ENCODE measurements at regions not wholly inside any gene's neighbourhood (a gene's known extent, or its start where the extent isn't known, plus 50 kb on each side); places are given as distances from the start of the nearest gene placed in this dataset.

DNA sequence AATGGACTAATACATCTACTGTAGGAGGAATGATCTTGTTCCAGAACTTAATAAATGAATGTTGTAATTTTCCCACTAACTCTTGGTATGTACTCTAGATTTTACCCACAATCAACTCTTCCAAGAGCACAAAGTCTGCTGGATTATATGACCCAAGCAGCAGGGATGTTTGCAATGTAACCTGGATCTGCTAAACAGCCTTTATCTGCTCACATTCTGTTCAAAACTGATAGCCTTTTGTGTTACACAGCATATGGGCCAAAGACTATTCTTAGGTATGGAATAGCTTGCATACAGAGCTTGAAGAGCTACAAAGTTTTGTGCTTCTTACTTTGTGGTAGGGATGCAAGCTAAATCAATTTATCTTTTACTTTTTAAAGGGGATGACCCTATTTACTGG lies 213.7 kb upstream of the DCN start:
- DNase-seq (ENCODE audit: low spot score), result no peak

DNA sequence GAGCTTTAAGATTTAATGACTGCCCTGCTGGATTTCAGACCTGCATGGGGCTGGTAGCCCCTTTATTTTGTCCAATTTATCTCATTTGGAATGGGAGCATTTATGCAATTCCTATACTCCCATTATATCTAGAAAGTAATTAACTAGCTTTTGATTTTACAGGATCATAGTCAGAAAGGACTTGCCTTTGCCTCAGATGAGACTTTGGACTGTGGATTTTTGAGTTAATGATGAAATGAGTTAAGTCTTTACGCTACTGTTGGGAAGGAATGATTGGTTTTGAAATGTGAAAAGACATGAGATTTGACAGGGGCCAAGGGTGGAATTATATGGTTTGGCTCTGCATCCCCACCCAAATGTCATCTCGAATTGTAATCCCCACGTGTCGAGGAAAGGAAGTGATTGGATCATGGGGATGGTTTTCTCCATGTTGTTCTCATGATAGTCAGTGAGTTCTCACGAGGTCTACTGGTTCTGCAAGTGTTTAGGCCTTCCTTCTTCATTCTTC lies 213.1 kb upstream of the DCN start:
- no peak for DNase-seq (ENCODE audit: low spot score)

DNA sequence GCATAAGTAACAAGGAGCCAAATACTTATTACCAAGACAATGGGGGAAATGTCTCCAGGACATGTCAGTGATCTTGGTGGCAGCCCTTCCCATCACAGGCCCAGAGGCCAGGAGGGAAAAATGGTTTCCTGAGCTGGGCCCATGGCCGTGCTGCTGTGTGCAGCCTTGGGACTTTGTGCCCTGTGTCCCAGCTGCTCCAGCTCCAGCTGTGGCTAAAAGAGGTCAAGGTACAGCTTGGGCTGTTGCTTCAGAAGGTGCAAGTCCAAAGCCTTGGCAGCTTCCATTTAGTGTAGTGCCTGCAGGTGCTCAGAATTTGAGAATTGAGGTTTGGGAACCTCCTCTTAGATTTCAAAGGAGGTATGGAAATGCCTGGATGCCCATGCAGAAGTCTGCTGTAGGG lies 212.3 kb upstream of the DCN start:
- no peak for DNase-seq (ENCODE audit: low spot score)

DNA sequence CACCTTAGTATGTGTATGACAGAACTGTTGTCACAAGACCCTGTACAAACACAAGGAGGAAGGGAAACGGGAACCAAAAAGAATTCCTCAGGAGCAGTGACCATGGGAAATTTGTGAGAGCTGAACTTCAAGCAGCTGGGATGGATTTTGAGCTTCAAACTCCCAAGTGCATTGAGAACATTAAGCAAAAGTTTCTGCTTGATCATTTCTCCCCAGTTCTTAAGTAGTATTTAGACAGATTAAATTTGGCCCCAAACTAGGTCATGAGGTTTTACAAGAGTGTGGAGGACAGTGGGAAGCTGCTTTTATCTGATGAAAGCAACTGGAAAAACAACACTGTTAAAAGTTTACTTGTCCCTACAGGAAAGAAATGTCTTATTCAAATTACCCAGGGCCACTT lies 206.0 kb upstream of the DCN start:
- DNase-seq (ENCODE audit: low spot score), result no peak

DNA sequence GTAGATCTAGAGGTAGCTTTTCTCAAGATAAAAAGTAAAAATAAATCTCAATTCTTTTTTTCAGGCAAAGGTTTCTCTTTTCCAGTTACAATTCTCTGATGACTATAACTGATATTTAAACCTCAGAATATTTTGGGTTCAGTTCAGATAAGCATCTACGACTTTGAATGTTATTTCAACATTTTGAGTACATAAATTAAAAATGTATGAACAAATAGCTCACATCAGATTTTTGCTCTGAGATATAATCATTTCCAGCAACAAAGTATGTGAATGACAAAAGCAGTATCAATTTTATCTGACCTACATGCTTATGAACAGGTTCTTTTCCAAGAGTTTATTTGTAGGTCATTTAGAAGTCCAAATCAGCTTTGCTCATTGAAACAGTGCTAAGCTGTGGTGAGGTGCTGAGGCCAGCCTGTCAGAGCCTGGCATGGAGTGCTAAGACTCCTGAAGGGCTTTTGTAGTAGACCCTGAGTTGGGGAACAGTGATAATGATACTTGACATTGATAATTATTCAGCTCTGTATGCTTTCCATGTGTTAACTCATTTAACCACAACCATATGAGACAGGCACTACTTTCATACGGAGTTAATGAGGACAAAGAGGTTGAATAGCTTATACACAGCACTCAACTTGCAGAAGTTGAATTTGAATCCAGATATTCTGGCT lies 205.0 kb upstream of the DCN start:
- no peak for DNase-seq (ENCODE audit: low spot score)

DNA sequence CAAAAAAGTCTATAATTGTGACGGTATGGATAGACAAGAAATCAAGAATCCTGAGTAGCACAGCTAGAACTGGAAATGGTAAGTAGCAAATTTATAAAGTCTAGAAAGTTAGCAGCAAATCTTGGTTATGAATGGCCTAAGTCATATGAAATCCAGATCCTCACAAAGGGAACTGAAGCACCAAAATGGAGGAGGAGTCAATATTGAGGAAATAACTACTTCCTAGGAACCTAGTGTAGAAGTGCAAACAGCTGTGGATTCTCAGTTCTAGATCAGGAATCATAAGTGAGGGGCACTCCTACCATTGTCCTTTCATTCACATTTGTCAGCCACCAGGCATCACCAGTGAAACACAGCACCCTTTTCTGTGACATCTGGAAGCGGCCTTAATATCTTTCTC lies 202.2 kb upstream of the DCN start:
- no peak for DNase-seq (ENCODE audit: low spot score)

DNA sequence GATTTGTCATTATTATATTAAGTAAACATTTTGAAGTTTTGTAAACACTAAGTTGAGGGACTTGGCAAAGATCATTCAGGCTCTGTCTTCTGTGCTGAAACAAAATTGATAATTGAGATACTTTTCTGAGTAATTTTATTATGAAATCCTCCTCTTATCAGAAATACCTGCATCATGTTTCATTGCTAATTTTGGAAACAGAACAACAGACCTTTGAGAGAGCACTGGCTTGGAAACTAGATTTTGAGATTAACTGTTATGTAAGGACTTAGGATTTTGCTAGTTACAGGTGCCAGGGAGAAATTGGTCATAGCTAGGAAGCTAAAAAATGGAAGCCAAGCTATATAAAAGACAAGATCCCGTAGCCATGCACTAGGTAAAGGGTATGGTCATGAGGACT lies 201.7 kb upstream of the DCN start:
- DNase-seq (ENCODE audit: low spot score), result no peak

DNA sequence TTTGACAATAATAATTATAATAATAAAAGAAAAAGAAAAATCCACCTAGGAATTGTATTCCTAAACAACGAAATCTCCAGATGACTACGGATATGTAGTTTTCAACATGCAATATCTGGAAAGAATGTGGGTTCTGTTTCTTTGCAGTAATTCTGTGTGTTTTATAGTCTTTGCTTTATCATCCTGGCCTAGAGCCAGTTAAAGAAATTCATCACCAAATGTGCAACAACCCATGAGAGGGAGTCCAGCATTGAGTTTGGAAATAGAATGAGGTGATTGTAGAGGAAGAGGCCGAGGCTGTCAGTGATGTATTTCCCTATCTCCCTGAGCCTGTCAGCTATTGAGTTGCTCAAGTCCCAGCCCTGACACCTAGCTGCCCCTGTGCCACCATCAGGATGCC lies 200.5 kb upstream of the DCN start:
- DNase-seq (ENCODE audit: low spot score), result no peak

DNA sequence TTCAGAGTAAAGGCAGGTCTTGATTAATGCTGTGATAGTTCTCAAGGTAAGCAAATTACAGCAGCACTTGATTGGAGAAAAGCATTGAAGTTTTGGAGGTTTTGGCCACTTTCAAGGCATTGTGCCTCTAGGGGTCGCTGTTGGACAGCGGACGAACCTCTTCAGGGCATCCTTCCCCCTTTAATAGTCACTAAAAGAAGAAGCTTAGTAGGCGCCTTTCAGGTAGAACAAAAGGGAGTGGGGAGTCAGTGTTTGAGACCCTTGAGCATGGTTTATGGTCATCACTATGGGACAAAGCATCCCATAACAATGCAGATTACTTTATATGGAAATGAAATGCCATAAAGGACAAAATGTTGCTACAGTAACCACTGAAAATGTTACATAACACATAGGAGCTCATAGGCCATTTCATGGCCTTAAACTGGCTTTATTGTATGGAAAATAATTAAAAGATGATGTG lies 199.5 kb upstream of the DCN start:
- DNase-seq (ENCODE audit: low spot score), result peak; percentile 88

DNA sequence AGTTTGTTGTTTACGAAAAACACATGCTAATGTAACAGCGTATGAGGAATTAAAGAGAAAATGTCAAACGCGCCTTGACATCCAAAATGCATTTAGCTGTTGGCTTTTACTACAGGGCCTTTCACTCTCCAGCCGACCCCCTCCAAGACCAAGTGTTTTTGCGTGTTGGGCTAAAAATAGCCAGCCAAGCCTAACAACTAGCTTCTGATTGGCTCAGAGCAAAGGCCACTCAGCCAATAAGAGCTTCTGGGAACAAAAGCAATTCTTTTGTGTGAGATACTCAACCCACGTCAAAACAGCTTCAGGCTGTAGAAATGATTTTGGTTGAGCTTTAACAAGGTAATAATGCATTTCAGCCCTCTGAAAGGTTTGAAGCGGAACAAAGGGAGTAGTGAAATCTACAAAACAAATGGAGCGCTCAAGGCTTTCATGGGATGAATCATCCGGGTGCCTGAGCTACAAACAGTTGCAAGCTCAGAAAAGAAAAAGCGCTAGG lies 198.7 kb upstream of the DCN start:
- DNase-seq (ENCODE audit: low spot score), result peak; percentile 34

DNA sequence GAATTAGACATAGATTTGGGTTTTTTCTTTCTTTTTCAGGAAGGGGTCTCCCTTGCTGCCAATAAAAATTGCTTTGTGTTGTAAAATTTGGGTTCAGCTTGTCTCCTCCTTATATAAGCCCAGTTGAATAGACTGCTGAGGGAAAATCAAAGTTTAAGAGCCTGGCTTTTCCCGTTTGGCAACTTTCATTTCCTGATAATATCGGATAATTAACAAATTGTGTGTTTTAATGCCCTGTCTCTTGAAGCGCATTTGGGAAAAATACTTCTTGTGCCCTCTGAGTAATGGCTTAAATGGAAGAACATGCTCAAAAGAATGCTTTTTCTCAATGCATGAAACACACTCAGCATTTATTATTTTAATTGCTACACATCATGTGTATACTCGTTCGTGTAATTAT lies 198.0 kb upstream of the DCN start:
- no peak for DNase-seq (ENCODE audit: low spot score)

DNA sequence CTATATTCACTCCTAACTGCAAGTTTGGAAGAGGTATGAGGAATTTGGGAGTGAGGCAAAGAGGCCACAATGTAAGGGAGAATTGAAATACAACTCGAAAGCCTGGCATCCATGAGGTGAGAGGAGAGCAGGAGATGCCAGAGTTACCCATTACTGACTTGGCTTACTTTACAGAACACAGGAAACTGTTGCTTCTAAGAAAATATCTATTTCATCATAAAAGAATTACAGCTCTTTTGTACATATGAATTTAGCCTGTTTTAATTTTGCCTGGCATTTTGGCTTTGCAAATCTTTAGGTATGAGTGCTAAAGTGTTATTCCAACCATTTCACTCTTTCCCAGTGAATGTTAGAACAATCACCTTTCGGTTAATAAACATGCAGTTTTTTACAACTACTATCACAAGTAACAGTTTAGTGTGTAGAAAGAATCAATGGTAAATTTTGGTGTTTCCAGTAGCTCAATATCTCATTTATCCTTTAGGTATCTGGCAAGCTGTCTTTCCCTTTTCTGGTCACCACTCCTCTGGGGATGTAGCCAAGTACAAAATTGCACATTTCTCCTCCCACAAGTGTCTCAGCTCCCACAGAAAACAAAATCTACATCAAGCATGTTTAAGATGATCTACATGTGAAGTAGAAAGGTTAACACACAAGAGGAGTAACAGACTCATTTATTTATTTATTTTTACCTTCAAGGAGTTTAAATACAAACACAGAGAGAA lies 196.6 kb upstream of the DCN start:
- no peak for DNase-seq (ENCODE audit: low spot score)

DNA sequence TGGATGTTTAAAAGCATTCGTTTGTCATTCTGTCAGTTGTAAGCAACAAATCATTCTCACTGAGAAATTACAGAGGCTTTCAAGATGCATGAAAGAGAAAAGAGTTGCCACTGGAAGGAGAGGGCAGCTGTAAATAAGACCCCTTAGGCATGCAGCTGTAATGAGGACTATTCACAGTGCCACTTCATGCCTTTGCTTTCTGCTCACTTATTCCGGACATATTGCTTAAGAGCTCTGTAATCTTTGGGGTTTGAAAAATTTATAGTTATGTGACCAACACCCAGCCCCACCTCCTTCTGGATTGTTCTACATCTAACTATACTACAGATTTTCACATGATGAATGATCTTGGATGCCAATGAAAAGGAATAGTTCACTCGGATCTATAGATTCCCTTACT lies 194.8 kb upstream of the DCN start:
- DNase-seq (ENCODE audit: low spot score), result no peak

DNA sequence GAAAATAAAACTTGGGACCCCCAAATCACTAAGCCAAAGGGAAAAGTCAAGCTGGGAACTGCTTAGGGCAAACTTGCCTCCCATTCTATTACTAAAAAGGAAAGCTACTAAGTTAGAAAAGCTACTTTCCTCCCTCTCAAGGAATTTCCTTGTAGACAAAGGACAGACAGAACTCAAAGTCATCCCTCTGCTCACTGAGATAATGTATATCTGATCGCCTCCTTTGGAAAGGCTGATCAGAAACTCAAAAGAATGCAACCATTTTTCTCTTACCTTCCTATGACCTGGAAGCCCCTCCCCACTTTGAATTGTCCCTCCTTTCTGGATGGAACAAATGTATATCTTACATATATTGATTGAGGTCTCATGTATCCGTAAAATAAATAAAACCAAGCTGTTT lies 190.5 kb upstream of the DCN start:
- DNase-seq (ENCODE audit: low spot score), result no peak

DNA sequence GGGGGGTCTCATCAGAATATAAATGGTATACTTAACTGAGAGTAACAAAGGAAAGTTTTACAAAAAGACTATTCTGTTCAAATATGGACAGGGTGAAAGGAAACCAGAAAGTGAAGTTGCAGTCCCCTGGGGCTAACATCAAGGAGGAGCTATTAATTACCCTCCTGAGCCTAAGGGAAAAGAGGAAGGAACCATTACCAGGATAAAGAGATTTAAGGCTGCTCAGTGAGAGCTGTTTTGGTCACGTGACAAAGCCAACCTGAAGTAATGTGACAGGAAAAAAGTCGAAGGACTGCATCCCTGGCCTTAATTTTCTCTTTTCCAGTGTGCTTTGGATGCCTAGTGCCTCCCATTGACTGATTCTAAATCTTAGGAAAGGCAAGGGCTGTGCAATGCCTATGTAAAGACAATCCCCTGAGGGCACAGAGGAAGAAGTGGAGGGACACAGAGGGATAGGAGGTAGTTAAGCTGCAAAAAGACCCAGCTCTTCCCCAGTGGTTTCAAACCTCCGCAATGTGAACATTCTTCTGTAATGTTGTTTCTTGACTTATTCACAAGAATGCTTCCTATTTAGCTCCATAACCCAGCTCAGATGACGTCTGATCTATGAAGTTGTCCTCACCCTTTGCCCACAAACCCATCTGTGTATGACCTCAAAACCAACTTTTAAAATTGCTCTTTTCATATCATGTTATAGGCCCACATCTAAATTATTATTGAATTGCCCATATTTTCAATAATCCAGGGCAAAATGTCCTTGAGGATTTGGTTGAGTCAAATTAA lies 187.7 kb upstream of the DCN start:
- no peak for DNase-seq (ENCODE audit: low spot score)

DNA sequence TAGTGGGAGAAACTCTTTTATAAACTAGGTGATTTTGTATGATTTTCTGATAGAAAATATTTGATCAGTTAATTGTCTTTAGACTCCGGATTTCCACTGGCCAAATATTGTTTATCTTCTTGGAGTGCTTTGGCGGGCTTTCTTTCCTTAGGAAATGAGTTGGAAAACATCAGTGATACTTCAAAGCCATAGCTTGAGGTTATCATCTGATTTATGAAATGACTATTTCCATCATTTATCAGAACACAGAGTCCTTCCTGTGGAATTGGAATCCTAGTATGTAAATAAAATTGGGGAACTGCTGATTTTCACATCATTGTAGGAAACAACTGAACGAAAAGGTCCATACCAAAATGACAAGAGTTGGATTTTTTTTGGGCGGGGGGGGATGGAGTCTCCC lies 186.0 kb upstream of the DCN start:
- DNase-seq (ENCODE audit: low spot score), result no peak

DNA sequence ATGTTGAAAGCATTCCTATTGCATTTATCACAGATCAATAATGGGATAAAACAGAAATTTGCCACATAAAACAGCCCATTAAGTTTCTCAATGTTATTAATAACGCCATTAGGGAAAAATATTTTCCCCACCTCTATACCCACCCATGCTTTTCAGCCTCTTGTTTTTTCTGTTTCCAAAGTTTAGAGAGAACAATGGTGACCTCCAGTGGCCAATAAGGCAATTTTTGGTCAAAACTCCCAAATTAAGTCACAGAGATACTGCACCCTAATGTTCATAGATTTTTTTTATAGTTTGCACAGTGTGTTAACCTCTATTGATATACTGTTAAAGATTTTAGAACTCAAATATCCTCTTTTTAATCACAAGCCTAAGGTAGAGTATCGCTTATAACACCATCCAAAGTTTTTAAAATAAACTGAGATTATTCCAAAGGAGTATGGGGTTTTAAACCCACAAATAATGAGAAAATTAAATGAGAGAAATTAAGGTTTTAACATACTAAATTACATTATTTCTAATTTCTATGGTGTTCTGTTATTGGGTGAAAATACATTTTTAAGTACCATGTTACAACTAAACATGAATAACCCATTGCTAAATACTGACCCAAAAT lies 184.7 kb upstream of the DCN start:
- peak; percentile 63 for DNase-seq (ENCODE audit: low spot score)

DNA sequence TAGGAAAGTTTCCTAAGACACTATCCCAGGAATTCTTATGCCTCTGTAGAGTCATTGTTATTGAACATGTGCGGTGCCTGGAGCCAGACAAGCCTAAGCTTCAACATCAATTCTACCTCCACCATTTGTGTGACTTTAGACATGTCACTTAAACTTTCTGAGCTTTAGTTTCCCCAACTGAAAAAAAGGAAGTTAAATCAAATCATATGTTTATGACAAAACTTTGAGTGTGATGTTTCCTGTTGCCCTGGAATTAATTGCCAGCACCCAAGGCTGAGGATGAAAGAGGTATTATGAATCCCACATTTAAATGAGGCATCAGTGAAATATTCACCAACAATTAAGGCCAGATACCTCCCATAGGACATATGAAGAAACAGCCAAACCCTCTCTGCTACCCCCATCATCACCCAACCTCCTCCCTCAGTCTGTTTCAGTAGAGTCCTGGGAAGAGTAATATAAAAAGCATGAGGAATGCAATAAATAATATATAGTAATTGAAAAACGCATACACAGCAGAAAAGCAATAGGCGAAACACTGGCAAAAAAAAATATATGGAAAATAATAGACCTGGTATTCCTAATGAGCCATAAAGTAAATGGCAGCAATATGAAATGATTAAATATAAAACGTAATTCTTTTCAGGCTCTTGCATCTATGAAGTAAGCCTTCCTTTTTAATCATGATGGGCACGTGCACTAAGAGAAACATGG lies 182.0 kb upstream of the DCN start:
- no peak for DNase-seq (ENCODE audit: low spot score)

DNA sequence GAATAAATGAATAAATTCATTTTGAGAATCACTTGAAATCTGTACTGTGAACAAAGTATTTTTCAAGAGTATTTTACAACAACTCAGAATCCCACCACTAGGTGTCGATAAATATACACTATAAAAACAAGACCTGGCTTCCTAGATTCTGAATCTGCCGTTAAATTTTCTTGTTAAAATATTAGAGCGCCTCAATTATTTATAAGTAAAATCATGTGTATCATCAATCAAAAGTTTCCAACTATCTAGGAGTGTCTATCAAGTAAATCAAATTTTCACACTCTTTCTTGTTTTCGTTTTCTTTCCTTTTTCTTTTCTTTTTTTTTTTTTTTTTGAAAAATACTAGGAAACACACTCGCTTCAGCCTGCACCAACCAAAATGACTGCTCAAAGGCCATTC lies 179.2 kb upstream of the DCN start:
- DNase-seq (ENCODE audit: low spot score), result peak; percentile 68

DNA sequence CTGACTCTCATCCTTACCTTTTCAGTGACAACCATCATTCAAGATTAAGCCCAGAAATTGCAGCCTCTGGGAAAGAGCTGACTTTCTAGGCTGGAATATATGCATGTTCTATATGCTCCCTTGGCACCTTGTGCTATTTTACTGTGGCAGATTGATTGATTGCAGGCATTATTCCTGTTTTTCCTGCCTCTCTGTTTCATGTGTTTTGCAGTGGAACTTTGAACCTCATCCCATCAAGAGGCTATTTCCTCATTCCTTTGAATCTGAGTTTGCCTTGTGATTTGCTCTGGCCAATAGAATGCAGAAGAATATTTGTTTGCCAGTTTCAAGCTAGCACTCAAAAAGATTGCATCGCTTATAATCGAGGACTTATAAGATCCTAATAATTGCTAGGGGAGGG lies 174.8 kb upstream of the DCN start:
- DNase-seq (ENCODE audit: low spot score), result no peak

DNA sequence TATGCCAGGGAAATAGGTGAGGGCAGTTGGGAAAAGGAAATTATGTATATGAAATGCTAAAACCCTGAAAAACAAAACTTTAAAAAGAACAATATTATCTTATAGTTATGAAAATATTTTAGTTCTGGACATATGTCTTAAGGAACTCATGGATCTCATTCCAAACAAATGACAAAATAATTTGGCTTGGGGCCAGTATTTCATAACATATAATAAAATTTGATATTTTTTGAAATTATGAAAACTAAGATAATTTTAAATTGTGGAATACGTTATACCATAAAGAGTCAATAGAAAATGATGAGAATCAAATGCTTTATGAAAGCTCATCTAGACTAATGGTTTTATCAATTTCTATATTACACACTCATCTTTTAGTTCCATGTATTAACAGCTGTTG lies 173.8 kb upstream of the DCN start:
- DNase-seq (ENCODE audit: low spot score), result no peak

All from NAMALWA (cell line).